Adrenal gland (tissue), 5 donors: ENCODE measurements at regions not wholly inside any gene's neighbourhood (a gene's known extent, or its start where the extent isn't known, plus 50 kb on each side); places are given as distances from the start of the nearest gene placed in this dataset.

Source experiments
- POLR2A ChIP-seq, 2 donors: fragments of 450-650 bp; IDR thresholded peaks; one replicate each; pipeline ENCODE4 v1.6.1; 2017; ENCODE audit warnings: antibody characterized with exemption in 2 of 2, mild to moderate bottlenecking in 2 of 2, moderate library complexity in 1 of 2
- TF ChIP-seq, protein P1 (sequence below), 6 experiments: fragments of 450-650 bp in 4 of 6; fragments of 200-600 bp in 2 of 6; sonication (generic) in 1 of 6; IDR thresholded peaks; 1 replicate in 5 of 6; 2 replicates in 1 of 6; pipeline versions ENCODE4 v1.5.1 to v1.8.0; 2016 to 2021; ENCODE audit warnings: antibody characterized with exemption in 6 of 6, mild to moderate bottlenecking in 2 of 6, moderate library complexity in 1 of 6
- donor health status: DM: no; HTN: no; CAD: no.

DNA sequence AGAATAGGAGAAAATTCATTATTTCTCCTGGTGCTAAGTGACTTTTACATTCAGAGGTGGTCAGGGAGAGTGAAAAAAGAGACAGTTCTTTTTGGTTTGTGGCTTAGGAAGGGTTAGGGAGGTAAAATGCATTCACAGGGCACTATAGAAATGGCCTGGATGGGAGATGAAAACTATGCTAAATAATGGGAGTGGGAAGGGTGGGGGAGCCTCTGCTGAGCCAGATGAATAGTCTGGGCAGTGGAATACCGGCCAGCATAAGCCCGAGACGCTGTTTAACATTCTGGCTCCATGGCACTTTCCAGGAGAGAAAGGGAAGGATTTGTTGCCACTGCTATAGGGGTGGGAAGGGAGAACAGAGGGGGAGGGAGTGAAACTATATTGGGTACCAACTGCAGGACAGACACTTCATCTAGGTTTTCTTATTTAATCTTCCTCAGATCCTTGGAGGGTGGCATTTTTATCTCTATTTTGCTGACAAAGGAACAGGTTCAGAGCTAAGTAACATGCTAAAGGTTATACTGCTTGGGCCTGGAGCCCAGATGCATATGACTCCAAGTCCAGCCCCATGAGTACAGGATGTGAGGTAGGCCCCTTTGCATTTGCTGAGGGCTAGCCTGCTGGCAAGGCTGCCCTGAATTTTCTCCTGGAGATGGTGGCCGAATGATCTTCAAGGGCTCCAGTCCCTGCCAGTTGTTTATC lies 372.4 kb downstream of the CCSER2 start:
- TF ChIP-seq, protein P1, sequence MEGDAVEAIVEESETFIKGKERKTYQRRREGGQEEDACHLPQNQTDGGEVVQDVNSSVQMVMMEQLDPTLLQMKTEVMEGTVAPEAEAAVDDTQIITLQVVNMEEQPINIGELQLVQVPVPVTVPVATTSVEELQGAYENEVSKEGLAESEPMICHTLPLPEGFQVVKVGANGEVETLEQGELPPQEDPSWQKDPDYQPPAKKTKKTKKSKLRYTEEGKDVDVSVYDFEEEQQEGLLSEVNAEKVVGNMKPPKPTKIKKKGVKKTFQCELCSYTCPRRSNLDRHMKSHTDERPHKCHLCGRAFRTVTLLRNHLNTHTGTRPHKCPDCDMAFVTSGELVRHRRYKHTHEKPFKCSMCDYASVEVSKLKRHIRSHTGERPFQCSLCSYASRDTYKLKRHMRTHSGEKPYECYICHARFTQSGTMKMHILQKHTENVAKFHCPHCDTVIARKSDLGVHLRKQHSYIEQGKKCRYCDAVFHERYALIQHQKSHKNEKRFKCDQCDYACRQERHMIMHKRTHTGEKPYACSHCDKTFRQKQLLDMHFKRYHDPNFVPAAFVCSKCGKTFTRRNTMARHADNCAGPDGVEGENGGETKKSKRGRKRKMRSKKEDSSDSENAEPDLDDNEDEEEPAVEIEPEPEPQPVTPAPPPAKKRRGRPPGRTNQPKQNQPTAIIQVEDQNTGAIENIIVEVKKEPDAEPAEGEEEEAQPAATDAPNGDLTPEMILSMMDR (IDR thresholded peaks at IDR 0.05) = no peak
- TF ChIP-seq POLR2A (IDR thresholded peaks at IDR 0.05) = no peak
